ENCODE measurements at regions not wholly inside any gene's neighbourhood (a gene's known extent, or its start where the extent isn't known, plus 50 kb on each side); places are given as distances from the start of the nearest gene placed in this dataset.

GRCh38 chr5:112655513-112655912 lies 82.2 kb upstream of the APC start:
- no peak overlapping the region for H3K27ac ChIP-seq (ENCODE audit: low read depth, low read length, poor library complexity, severe bottlenecking)
- H3K9me3 ChIP-seq (ENCODE audit: low read length), result no peaks in the 10 kb centered on the region
- ChIA-PET CTCF (ENCODE audit: unreplicated experiment) (no interaction called here), POLR2A (no interaction called here)
- no peaks in the 10 kb centered on the region for H3K79me2 ChIP-seq (ENCODE audit: insufficient read depth, low read depth, low read length)
- H3K9me2 ChIP-seq (ENCODE audit: insufficient read depth, low read length), result no peaks in the 10 kb centered on the region
- no TSS peak for BruUV-seq (replicated peaks)
- intact Hi-C loops (cut with micrococcal nuclease; ENCODE audit: unreplicated experiment), result no loop called here
- no peaks in the 10 kb centered on the region for H3K36me3 ChIP-seq (ENCODE audit: insufficient read depth, low read length)
- DNase-seq (ENCODE audit: low spot score), result no peak
- H3K4me1 ChIP-seq (ENCODE audit: insufficient read depth, low read length, poor library complexity, severe bottlenecking), result no peaks in the 10 kb centered on the region
- no peak overlapping the region for H3K4me2 ChIP-seq (ENCODE audit: low read length)
- H4K20me1 ChIP-seq (ENCODE audit: insufficient read depth, low read length), result no peaks in the 10 kb centered on the region
- TF ChIP-seq EZH2phosphoT487 (IDR thresholded peaks at IDR 0.05; ENCODE audit: borderline replicate concordance, low read depth, low read length), result no peak
- TF ChIP-seq CTCF (conservative IDR thresholded peaks at IDR 0.05; ENCODE audit: low read length), result no peak
- no peak overlapping the region for H2AFZ ChIP-seq (ENCODE audit: low read length)
- no peak overlapping the region for H3K4me3 ChIP-seq (ENCODE audit: low read depth, low read length, poor library complexity, severe bottlenecking)

GRCh38 chr5:112656451-112656850 lies 81.2 kb upstream of the APC start:
- CTCF ChIA-PET (ENCODE audit: unreplicated experiment), result no interaction called here
- no peaks in the 10 kb centered on the region for H3K9me2 ChIP-seq (ENCODE audit: insufficient read depth, low read length)
- H3K36me3 ChIP-seq (ENCODE audit: insufficient read depth, low read length), result no peaks in the 10 kb centered on the region
- POLR2A ChIA-PET, result interaction anchor here (1.0 kb wide), 1 partner anchor 379 kb away, joined by 3 read pairs; no protein-coding TSS in a partner anchor
- DNase-seq (ENCODE audit: low spot score), result no peak
- H3K4me2 ChIP-seq (ENCODE audit: low read length), result no peak overlapping the region
- H3K27ac ChIP-seq (ENCODE audit: low read depth, low read length, poor library complexity, severe bottlenecking), result no peak overlapping the region
- no peaks in the 10 kb centered on the region for H3K79me2 ChIP-seq (ENCODE audit: insufficient read depth, low read depth, low read length)
- BruUV-seq (replicated peaks), result no TSS peak
- H3K9me3 ChIP-seq (ENCODE audit: low read length), result no peaks in the 10 kb centered on the region
- H3K4me3 ChIP-seq (ENCODE audit: low read depth, low read length, poor library complexity, severe bottlenecking), result no peak overlapping the region
- intact Hi-C loops (cut with micrococcal nuclease; ENCODE audit: unreplicated experiment), result no loop called here
- TF ChIP-seq EZH2phosphoT487 (IDR thresholded peaks at IDR 0.05; ENCODE audit: borderline replicate concordance, low read depth, low read length) (no peak), CTCF (conservative IDR thresholded peaks at IDR 0.05; ENCODE audit: low read length) (no peak)
- no peak overlapping the region for H2AFZ ChIP-seq (ENCODE audit: low read length)
- no peaks in the 10 kb centered on the region for H3K4me1 ChIP-seq (ENCODE audit: insufficient read depth, low read length, poor library complexity, severe bottlenecking)
- no peaks in the 10 kb centered on the region for H4K20me1 ChIP-seq (ENCODE audit: insufficient read depth, low read length)

GRCh38 chr5:112657804-112658203 lies 79.9 kb upstream of the APC start:
- Histone ChIP-seq H3K36me3 (ENCODE audit: insufficient read depth, low read length) (no peaks in the 10 kb centered on the region), H2AFZ (ENCODE audit: low read length) (no peak overlapping the region), H3K9me3 (ENCODE audit: low read length) (no peaks in the 10 kb centered on the region), H4K20me1 (ENCODE audit: insufficient read depth, low read length) (no peaks in the 10 kb centered on the region), H3K79me2 (ENCODE audit: insufficient read depth, low read depth, low read length) (no peaks in the 10 kb centered on the region), H3K9me2 (ENCODE audit: insufficient read depth, low read length) (no peaks in the 10 kb centered on the region), H3K4me3 (ENCODE audit: low read depth, low read length, poor library complexity, severe bottlenecking) (no peak overlapping the region), H3K27ac (ENCODE audit: low read depth, low read length, poor library complexity, severe bottlenecking) (no peak overlapping the region), H3K4me1 (ENCODE audit: insufficient read depth, low read length, poor library complexity, severe bottlenecking) (no peaks in the 10 kb centered on the region), H3K4me2 (ENCODE audit: low read length) (no peak overlapping the region)
- intact Hi-C loops (cut with micrococcal nuclease; ENCODE audit: unreplicated experiment), result no loop called here
- TF ChIP-seq CTCF (conservative IDR thresholded peaks at IDR 0.05; ENCODE audit: low read length) (no peak), EZH2phosphoT487 (IDR thresholded peaks at IDR 0.05; ENCODE audit: borderline replicate concordance, low read depth, low read length) (no peak)
- BruUV-seq (replicated peaks), result no TSS peak
- CTCF ChIA-PET (ENCODE audit: unreplicated experiment), result no interaction called here
- POLR2A ChIA-PET, result no interaction called here
- DNase-seq (ENCODE audit: low spot score), result no peak

Data from OCI-LY7 (cell line).